Ascending aorta (tissue), 2 donors: ENCODE measurements at regions not wholly inside any gene's neighbourhood (a gene's known extent, or its start where the extent isn't known, plus 50 kb on each side); places are given as distances from the start of the nearest gene placed in this dataset.

Experiments used
- DNase-seq, 2 donors: peaks; one replicate each; pipeline ENCODE4 v3.0.0-alpha.2; 2019; ENCODE audit warnings: low spot score in 2 of 2
- H3K27ac ChIP-seq, 2 donors: fragments of 200-600 bp; sonication (generic); one replicate each; pipeline ENCODE4 v1.5.1; 2016 to 2017; ENCODE audit warnings: mild to moderate bottlenecking in 1 of 2
- H3K27me3 ChIP-seq: fragments of 200-600 bp; sonication (generic); one replicate; pipeline ENCODE4 v1.5.1; 2017
- H3K36me3 ChIP-seq, 2 donors: fragments of 200-600 bp; sonication (generic); one replicate each; pipeline ENCODE4 v1.5.1; 2016
- H3K4me1 ChIP-seq, 2 donors: fragments of 200-600 bp; sonication (generic); one replicate each; pipeline ENCODE4 v1.5.1; 2016 to 2017; ENCODE audit warnings: mild to moderate bottlenecking in 1 of 2
- H3K4me3 ChIP-seq, 2 donors: fragments of 200-600 bp; sonication (generic); one replicate each; pipeline ENCODE4 v1.5.1; 2016 to 2017; ENCODE audit warnings: mild to moderate bottlenecking in 1 of 2
- H3K9me3 ChIP-seq, 2 donors: fragments of 200-600 bp; sonication (generic); one replicate each; pipeline ENCODE4 v1.5.1; 2016
- CTCF ChIP-seq, 3 experiments: fragments of 200-600 bp in 2 of 3; fragments of 450-650 bp in 1 of 3; sonication (generic) in 2 of 3; IDR thresholded peaks; one replicate each; pipeline ENCODE4 v1.5.1; 2016 to 2019; ENCODE audit warnings: antibody characterized with exemption in 3 of 3, mild to moderate bottlenecking in 1 of 3, moderate library complexity in 1 of 3
- intact Hi-C: fragments of 100-400 bp; cut with DNase I; formaldehyde crosslinking; loops from one replicate; pipeline ENCODE4 v1.15.1; 2023

- TF ChIP-seq CTCF (IDR thresholded peaks at IDR 0.05) = no peak
- no peaks in the 10 kb centered on the region for H3K9me3 ChIP-seq
- no peak overlapping the region for H3K27ac ChIP-seq
- DNase-seq = no peak
- no peaks in the 10 kb centered on the region for H3K27me3 ChIP-seq
- no peaks in the 10 kb centered on the region for H3K4me1 ChIP-seq
- no peaks in the 10 kb centered on the region for H3K36me3 ChIP-seq
- intact Hi-C loops = no loop called here
- H3K4me3 ChIP-seq = no peak overlapping the region
These were observed 253.8 kb upstream of the CDYL start for GRCh38 chr6:4522453-4522852.

- TF ChIP-seq CTCF (IDR thresholded peaks at IDR 0.05) = no peak
- H3K4me3 ChIP-seq = no peak overlapping the region
- DNase-seq = no peak
- intact Hi-C loops = no loop called here
- H3K27ac ChIP-seq = no peak overlapping the region
- H3K4me1 ChIP-seq = no peaks in the 10 kb centered on the region
- H3K27me3 ChIP-seq = no peaks in the 10 kb centered on the region
- H3K36me3 ChIP-seq = no peaks in the 10 kb centered on the region
- no peaks in the 10 kb centered on the region for H3K9me3 ChIP-seq
These were observed 255.1 kb upstream of the CDYL start for GRCh38 chr6:4521070-4521469.

GRCh38 chr6:4518506-4518905 lies 257.7 kb upstream of the CDYL start:
- Histone ChIP-seq H3K36me3 (no peaks in the 10 kb centered on the region), H3K27me3 (no peaks in the 10 kb centered on the region), H3K27ac (no peak overlapping the region), H3K4me1 (no peaks in the 10 kb centered on the region), H3K4me3 (no peak overlapping the region), H3K9me3 (no peaks in the 10 kb centered on the region)
- DNase-seq = no peak
- intact Hi-C loops = no loop called here
- TF ChIP-seq CTCF (IDR thresholded peaks at IDR 0.05) = no peak

GRCh38 chr6:4516206-4516605 lies 260.0 kb upstream of the CDYL start:
- H3K4me1 ChIP-seq = no peaks in the 10 kb centered on the region
- no peak overlapping the region for H3K4me3 ChIP-seq
- no peaks in the 10 kb centered on the region for H3K27me3 ChIP-seq
- no peaks in the 10 kb centered on the region for H3K9me3 ChIP-seq
- no peak overlapping the region for H3K27ac ChIP-seq
- intact Hi-C loops = no loop called here
- no peaks in the 10 kb centered on the region for H3K36me3 ChIP-seq
- no peak for DNase-seq
- no peak for TF ChIP-seq CTCF (IDR thresholded peaks at IDR 0.05)

GRCh38 chr6:4513561-4513960 lies 262.6 kb upstream of the CDYL start:
- no peaks in the 10 kb centered on the region for H3K36me3 ChIP-seq
- intact Hi-C loops = no loop called here
- DNase-seq = no peak
- H3K4me1 ChIP-seq = no peaks in the 10 kb centered on the region
- no peak overlapping the region for H3K27ac ChIP-seq
- H3K4me3 ChIP-seq = no peak overlapping the region
- H3K9me3 ChIP-seq = no peaks in the 10 kb centered on the region
- no peaks in the 10 kb centered on the region for H3K27me3 ChIP-seq
- TF ChIP-seq CTCF (IDR thresholded peaks at IDR 0.05) = no peak

- H3K9me3 ChIP-seq = no peaks in the 10 kb centered on the region
- no peak overlapping the region for H3K4me3 ChIP-seq
- H3K36me3 ChIP-seq = no peaks in the 10 kb centered on the region
- H3K27ac ChIP-seq = no peak overlapping the region
- no peak for TF ChIP-seq CTCF (IDR thresholded peaks at IDR 0.05)
- intact Hi-C loops = no loop called here
- no peaks in the 10 kb centered on the region for H3K4me1 ChIP-seq
- no peaks in the 10 kb centered on the region for H3K27me3 ChIP-seq
- no peak for DNase-seq
These were observed 264.1 kb upstream of the CDYL start for GRCh38 chr6:4512051-4512471.
